ENCODE measurements at regions not wholly inside any gene's neighbourhood (a gene's known extent, or its start where the extent isn't known, plus 50 kb on each side); places are given as distances from the start of the nearest gene placed in this dataset.
"Not testable (repeated sequence)": the region's sequence is repeated elsewhere in the genome, so short reads cannot be mapped to it uniquely, and the experiment has no call there.

- not testable (repeated sequence) for H2BK15ac ChIP-seq (ENCODE audit: low read length); H3K36me3 ChIP-seq (replicated peaks in 1 of 2; ENCODE audit: control insufficient read depth in 2 of 2, insufficient read depth in 2 of 2, low read length in 2 of 2); H3K4ac ChIP-seq (ENCODE audit: low read length); H3K4me1 ChIP-seq (ENCODE audit: control insufficient read depth in 2 of 2, insufficient read depth in 1 of 2, low read depth in 1 of 2, low read length in 2 of 2); H3K9ac ChIP-seq (ENCODE audit: low read depth, low read length, poor library complexity); H3K18ac ChIP-seq (ENCODE audit: low read length); H4K8ac ChIP-seq (ENCODE audit: low read depth, low read length); H2AK5ac ChIP-seq (ENCODE audit: low read depth, low read length); H2BK12ac ChIP-seq (ENCODE audit: low read length); DNase-seq (ENCODE audit: low spot score); H4K91ac ChIP-seq (ENCODE audit: low read depth, low read length, poor library complexity); H3K9me3 ChIP-seq (replicated peaks in 1 of 2; ENCODE audit: control insufficient read depth in 2 of 2, insufficient read depth in 1 of 2, low read depth in 1 of 2, low read length in 2 of 2); H3K4me3 ChIP-seq (ENCODE audit: low read length in 2 of 2); H2BK5ac ChIP-seq (ENCODE audit: low read length); H2BK120ac ChIP-seq (ENCODE audit: low read depth, low read length); H2AFZ ChIP-seq (ENCODE audit: low read length); H3K27ac ChIP-seq (replicated peaks; ENCODE audit: low read length); H3K27me3 ChIP-seq (ENCODE audit: control insufficient read depth in 3 of 3, insufficient read depth in 3 of 3, low read depth in 1 of 3, low read length in 3 of 3); H3K79me1 ChIP-seq (ENCODE audit: low read depth, low read length); H3K4me2 ChIP-seq (ENCODE audit: insufficient read depth, low read length, poor library complexity, severe bottlenecking); H3K23ac ChIP-seq (ENCODE audit: low read depth, low read length, poor library complexity); H3K14ac ChIP-seq (ENCODE audit: low read length)
- no CpG with 5 or more reads among the region's 3 CpGs for WGBS, 2 donors (ENCODE audit: extremely low coverage in 2 of 2, insufficient read length in 2 of 2, insufficient replicate concordance in 1 of 2)
Measured at GRCh38 chr1:146552414-146552813, 323.6 kb upstream of the NOTCH2NLA start.

GRCh38 chr1:146548684-146549083 is 319.9 kb upstream of the NOTCH2NLA start:
- not testable (repeated sequence) for DNase-seq (ENCODE audit: low spot score); H3K27me3 ChIP-seq (ENCODE audit: control insufficient read depth in 3 of 3, insufficient read depth in 3 of 3, low read depth in 1 of 3, low read length in 3 of 3); H3K4me1 ChIP-seq (ENCODE audit: control insufficient read depth in 2 of 2, insufficient read depth in 1 of 2, low read depth in 1 of 2, low read length in 2 of 2); H3K9ac ChIP-seq (ENCODE audit: low read depth, low read length, poor library complexity); H2BK120ac ChIP-seq (ENCODE audit: low read depth, low read length); H4K8ac ChIP-seq (ENCODE audit: low read depth, low read length); H4K91ac ChIP-seq (ENCODE audit: low read depth, low read length, poor library complexity); H2AK5ac ChIP-seq (ENCODE audit: low read depth, low read length); H2BK5ac ChIP-seq (ENCODE audit: low read length); H3K4ac ChIP-seq (ENCODE audit: low read length); H2BK15ac ChIP-seq (ENCODE audit: low read length); H3K9me3 ChIP-seq (replicated peaks in 1 of 2; ENCODE audit: control insufficient read depth in 2 of 2, insufficient read depth in 1 of 2, low read depth in 1 of 2, low read length in 2 of 2); H3K4me2 ChIP-seq (ENCODE audit: insufficient read depth, low read length, poor library complexity, severe bottlenecking); H3K14ac ChIP-seq (ENCODE audit: low read length); H2BK12ac ChIP-seq (ENCODE audit: low read length); H3K79me1 ChIP-seq (ENCODE audit: low read depth, low read length); H2AFZ ChIP-seq (ENCODE audit: low read length); H3K36me3 ChIP-seq (replicated peaks in 1 of 2; ENCODE audit: control insufficient read depth in 2 of 2, insufficient read depth in 2 of 2, low read length in 2 of 2); H3K23ac ChIP-seq (ENCODE audit: low read depth, low read length, poor library complexity); H3K4me3 ChIP-seq (ENCODE audit: low read length in 2 of 2); H3K27ac ChIP-seq (replicated peaks; ENCODE audit: low read length); H3K18ac ChIP-seq (ENCODE audit: low read length)
- whole genome bisulfite sequencing, 2 donors (ENCODE audit: extremely low coverage in 2 of 2, insufficient read length in 2 of 2, insufficient replicate concordance in 1 of 2), result no CpG with 5 or more reads among the region's 9 CpGs

GRCh38 chr1:146546189-146546588 is 317.4 kb upstream of the NOTCH2NLA start:
- DNase-seq (ENCODE audit: low spot score); H4K91ac ChIP-seq (ENCODE audit: low read depth, low read length, poor library complexity); H2BK120ac ChIP-seq (ENCODE audit: low read depth, low read length); H3K27ac ChIP-seq (replicated peaks; ENCODE audit: low read length); H3K4me3 ChIP-seq (ENCODE audit: low read length in 2 of 2); H3K14ac ChIP-seq (ENCODE audit: low read length); H3K27me3 ChIP-seq (ENCODE audit: control insufficient read depth in 3 of 3, insufficient read depth in 3 of 3, low read depth in 1 of 3, low read length in 3 of 3); H2BK15ac ChIP-seq (ENCODE audit: low read length); H2BK12ac ChIP-seq (ENCODE audit: low read length); H3K18ac ChIP-seq (ENCODE audit: low read length); H2BK5ac ChIP-seq (ENCODE audit: low read length); H3K4me2 ChIP-seq (ENCODE audit: insufficient read depth, low read length, poor library complexity, severe bottlenecking); H4K8ac ChIP-seq (ENCODE audit: low read depth, low read length); H3K79me1 ChIP-seq (ENCODE audit: low read depth, low read length); H3K9ac ChIP-seq (ENCODE audit: low read depth, low read length, poor library complexity); H3K36me3 ChIP-seq (replicated peaks in 1 of 2; ENCODE audit: control insufficient read depth in 2 of 2, insufficient read depth in 2 of 2, low read length in 2 of 2); H3K4me1 ChIP-seq (ENCODE audit: control insufficient read depth in 2 of 2, insufficient read depth in 1 of 2, low read depth in 1 of 2, low read length in 2 of 2); H3K9me3 ChIP-seq (replicated peaks in 1 of 2; ENCODE audit: control insufficient read depth in 2 of 2, insufficient read depth in 1 of 2, low read depth in 1 of 2, low read length in 2 of 2); H3K23ac ChIP-seq (ENCODE audit: low read depth, low read length, poor library complexity); H2AFZ ChIP-seq (ENCODE audit: low read length); H3K4ac ChIP-seq (ENCODE audit: low read length); H2AK5ac ChIP-seq (ENCODE audit: low read depth, low read length): not testable (repeated sequence)
- no CpG with 5 or more reads among the region's 1 CpG for WGBS, 2 donors (ENCODE audit: extremely low coverage in 2 of 2, insufficient read length in 2 of 2, insufficient replicate concordance in 1 of 2)

DNA sequence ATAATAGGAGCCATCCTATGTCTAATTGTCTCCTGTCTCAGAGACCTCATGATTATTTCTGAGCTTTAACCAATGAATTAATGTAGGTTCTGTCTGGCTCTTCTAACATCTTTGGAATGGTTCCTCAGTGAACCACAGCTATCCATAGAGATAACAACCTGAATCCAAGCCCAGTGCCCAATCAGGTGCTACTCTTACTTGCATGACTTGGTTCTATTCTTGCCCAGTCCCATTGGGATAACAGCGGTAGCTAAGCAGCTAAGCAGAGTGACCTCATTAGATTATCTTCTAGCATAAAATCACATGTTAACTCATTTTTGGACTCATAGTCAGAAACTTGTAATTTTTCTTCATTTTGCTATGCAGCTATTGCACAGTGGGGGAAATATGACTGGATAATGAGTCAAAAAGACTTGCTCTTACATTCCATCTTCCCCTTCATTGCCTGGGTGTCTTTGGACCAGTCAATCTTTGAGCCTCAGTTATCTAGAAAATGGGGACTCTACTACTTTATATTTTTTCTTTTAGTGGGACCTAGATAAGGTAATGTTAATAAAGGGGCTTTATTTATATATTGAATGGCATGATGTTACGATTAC is 309.1 kb upstream of the NOTCH2NLA start:
- not testable (repeated sequence) for H2BK15ac ChIP-seq (ENCODE audit: low read length); H2BK5ac ChIP-seq (ENCODE audit: low read length); H3K4me2 ChIP-seq (ENCODE audit: insufficient read depth, low read length, poor library complexity, severe bottlenecking); H3K4ac ChIP-seq (ENCODE audit: low read length); H2BK120ac ChIP-seq (ENCODE audit: low read depth, low read length); H3K9ac ChIP-seq (ENCODE audit: low read depth, low read length, poor library complexity); H3K4me1 ChIP-seq (ENCODE audit: control insufficient read depth in 2 of 2, insufficient read depth in 1 of 2, low read depth in 1 of 2, low read length in 2 of 2); H3K27ac ChIP-seq (replicated peaks; ENCODE audit: low read length); DNase-seq (ENCODE audit: low spot score); H4K8ac ChIP-seq (ENCODE audit: low read depth, low read length); H3K9me3 ChIP-seq (replicated peaks in 1 of 2; ENCODE audit: control insufficient read depth in 2 of 2, insufficient read depth in 1 of 2, low read depth in 1 of 2, low read length in 2 of 2); H3K18ac ChIP-seq (ENCODE audit: low read length); H2AK5ac ChIP-seq (ENCODE audit: low read depth, low read length); H2AFZ ChIP-seq (ENCODE audit: low read length); H3K79me1 ChIP-seq (ENCODE audit: low read depth, low read length); H4K91ac ChIP-seq (ENCODE audit: low read depth, low read length, poor library complexity); H3K4me3 ChIP-seq (ENCODE audit: low read length in 2 of 2); H3K27me3 ChIP-seq (ENCODE audit: control insufficient read depth in 3 of 3, insufficient read depth in 3 of 3, low read depth in 1 of 3, low read length in 3 of 3); H3K36me3 ChIP-seq (replicated peaks in 1 of 2; ENCODE audit: control insufficient read depth in 2 of 2, insufficient read depth in 2 of 2, low read length in 2 of 2); H3K14ac ChIP-seq (ENCODE audit: low read length); H3K23ac ChIP-seq (ENCODE audit: low read depth, low read length, poor library complexity); H2BK12ac ChIP-seq (ENCODE audit: low read length)
- WGBS, 2 donors (ENCODE audit: extremely low coverage in 2 of 2, insufficient read length in 2 of 2, insufficient replicate concordance in 1 of 2), result no CpG with 5 or more reads among the region's 2 CpGs
